RWPE2 (cell line): ENCODE measurements at regions not wholly inside any gene's neighbourhood (a gene's known extent, or its start where the extent isn't known, plus 50 kb on each side); places are given as distances from the start of the nearest gene placed in this dataset.

Source experiments
- ATAC-seq: fragments of 200-7000 bp; cut with Tn5 transposase; 3 replicates; pipeline ENCODE4 v1.9.1; 2021; ENCODE audit warnings: low read depth
- DNase-seq: peaks from one replicate; pipeline ENCODE4 v3.0.0-alpha.2; 2020; ENCODE audit warnings: low spot score
- H3K27ac ChIP-seq: fragments of 450-650 bp; 2 replicates; pipeline ENCODE4 v1.5.1; 2017; ENCODE audit warnings: mild to moderate bottlenecking; ENCODE audit not compliant: poor library complexity, severe bottlenecking
- H3K27me3 ChIP-seq: fragments of 250-450 bp; sonication (Bioruptor Pico); 2 replicates; pipeline ENCODE4 v1.5.1; 2021; ENCODE audit warnings: mild to moderate bottlenecking, moderate library complexity; ENCODE audit not compliant: insufficient read depth, poor library complexity, severe bottlenecking
- H3K36me3 ChIP-seq: fragments of 250-450 bp; sonication (Bioruptor Pico); 2 replicates; pipeline ENCODE4 v1.5.1; 2020; ENCODE audit warnings: low read depth, mild to moderate bottlenecking, moderate library complexity
- H3K4me1 ChIP-seq: fragments of 250-450 bp; sonication (Bioruptor Pico); 2 replicates; pipeline ENCODE4 v1.5.1; 2021; ENCODE audit warnings: mild to moderate bottlenecking, moderate library complexity; ENCODE audit not compliant: insufficient read depth, poor library complexity, severe bottlenecking
- H3K4me3 ChIP-seq: fragments of 250-450 bp; sonication (Bioruptor Pico); 2 replicates; pipeline ENCODE4 v1.5.1; 2021; ENCODE audit warnings: mild to moderate bottlenecking, moderate library complexity; ENCODE audit not compliant: severe bottlenecking
- H3K9me3 ChIP-seq: fragments of 250-450 bp; sonication (Bioruptor Pico); 2 replicates; pipeline ENCODE4 v1.5.1; 2021; ENCODE audit warnings: mild to moderate bottlenecking, moderate library complexity; ENCODE audit not compliant: severe bottlenecking
- CTCF ChIP-seq: fragments of 450-650 bp; IDR thresholded peaks from one replicate; pipeline ENCODE4 v1.5.1; 2017; ENCODE audit warnings: mild to moderate bottlenecking, moderate library complexity; ENCODE audit not compliant: poor library complexity, severe bottlenecking

- Histone ChIP-seq H3K27me3 (no peaks in the 10 kb centered on the region), H3K4me3 (no peak overlapping the region), H3K4me1 (no peaks in the 10 kb centered on the region), H3K9me3 (no peaks in the 10 kb centered on the region), H3K36me3 (no peaks in the 10 kb centered on the region), H3K27ac (no peak overlapping the region)
- DNase-seq (no peak), ATAC-seq (no peak)
- TF ChIP-seq CTCF, result no peak
These were observed 419.4 kb downstream of the GALC start for GRCh38 chr14:87573591-87573990.

GRCh38 chr14:87567618-87568295 is 425.2 kb downstream of the GALC start:
- H3K36me3 ChIP-seq, result no peaks in the 10 kb centered on the region
- no peaks in the 10 kb centered on the region for H3K4me1 ChIP-seq
- no peak overlapping the region for H3K27ac ChIP-seq
- no peak for ATAC-seq
- no peak overlapping the region for H3K4me3 ChIP-seq
- no peak for DNase-seq
- TF ChIP-seq CTCF, result no peak
- no peaks in the 10 kb centered on the region for H3K9me3 ChIP-seq
- no peaks in the 10 kb centered on the region for H3K27me3 ChIP-seq

GRCh38 chr14:87566991-87567390 is 426.0 kb downstream of the GALC start:
- no peak for DNase-seq
- no peak for TF ChIP-seq CTCF
- H3K4me1 ChIP-seq, result no peaks in the 10 kb centered on the region
- no peak for ATAC-seq
- no peak overlapping the region for H3K27ac ChIP-seq
- H3K36me3 ChIP-seq, result no peaks in the 10 kb centered on the region
- H3K27me3 ChIP-seq, result no peaks in the 10 kb centered on the region
- H3K9me3 ChIP-seq, result no peaks in the 10 kb centered on the region
- H3K4me3 ChIP-seq, result no peak overlapping the region

- TF ChIP-seq CTCF, result no peak
- Histone ChIP-seq H3K27me3 (no peaks in the 10 kb centered on the region), H3K9me3 (no peaks in the 10 kb centered on the region), H3K36me3 (no peaks in the 10 kb centered on the region), H3K4me3 (no peak overlapping the region), H3K27ac (no peak overlapping the region), H3K4me1 (no peaks in the 10 kb centered on the region)
- no peak for ATAC-seq
- no peak for DNase-seq
These were observed 445.4 kb downstream of the GALC start for GRCh38 chr14:87547536-87547935.

GRCh38 chr14:87542288-87542687 is 450.7 kb downstream of the GALC start:
- ATAC-seq, result no peak
- Histone ChIP-seq H3K36me3 (no peaks in the 10 kb centered on the region), H3K27me3 (peaks cover under 1% of the 10 kb centered on the region), H3K4me3 (no peak overlapping the region), H3K9me3 (no peaks in the 10 kb centered on the region), H3K27ac (no peak overlapping the region), H3K4me1 (no peaks in the 10 kb centered on the region)
- no peak for DNase-seq
- TF ChIP-seq CTCF, result no peak
